Progenitor cell of endocrine pancreas (in vitro differentiated cells): ENCODE measurements at regions not wholly inside any gene's neighbourhood (a gene's known extent, or its start where the extent isn't known, plus 50 kb on each side); places are given as distances from the start of the nearest gene placed in this dataset.

Source experiments
- DNase-seq: peaks from one replicate; pipeline ENCODE4 v3.0.0; 2021; ENCODE audit warnings: low spot score; ENCODE audit not compliant: unreplicated experiment
- H3K27ac Mint-ChIP-seq: 2 replicates; pipeline ENCODE4 v1.8.0; 2021; ENCODE audit warnings: mild to moderate bottlenecking, moderate library complexity, mixed read lengths
- H3K27me3 Mint-ChIP-seq: 2 replicates; pipeline ENCODE4 v1.8.0; 2021; ENCODE audit warnings: mixed read lengths
- H3K36me3 Mint-ChIP-seq: 2 replicates; pipeline ENCODE4 v1.8.0; 2022; ENCODE audit warnings: mixed read lengths; ENCODE audit not compliant: insufficient read depth
- H3K4me1 Mint-ChIP-seq: 2 replicates; pipeline ENCODE4 v1.8.0; 2021; ENCODE audit warnings: low read depth, mixed read lengths
- H3K4me3 Mint-ChIP-seq: 2 replicates; pipeline ENCODE4 v1.8.0; 2021; ENCODE audit warnings: low read depth, mild to moderate bottlenecking, moderate library complexity, mixed read lengths
- H3K9me3 Mint-ChIP-seq: 2 replicates; pipeline ENCODE4 v1.8.0; 2021; ENCODE audit warnings: low read depth, mixed read lengths
- CTCF ChIP-seq: fragments of 200-600 bp; sonication (generic); IDR thresholded peaks from one replicate; pipeline ENCODE4 v1.5.0; 2021; ENCODE audit warnings: antibody characterized with exemption, mild to moderate bottlenecking; ENCODE audit not compliant: unreplicated experiment

- no peaks in the 10 kb centered on the region for H3K4me1 Mint-ChIP-seq
- H3K27ac Mint-ChIP-seq, result no peak overlapping the region
- no peak for TF ChIP-seq CTCF
- H3K36me3 Mint-ChIP-seq, result no peaks in the 10 kb centered on the region
- H3K27me3 Mint-ChIP-seq, result no peaks in the 10 kb centered on the region
- DNase-seq, result no peak
- no peak overlapping the region for H3K4me3 Mint-ChIP-seq
- H3K9me3 Mint-ChIP-seq, result no peaks in the 10 kb centered on the region
These were observed 84.4 kb upstream of the NUDT12 start for GRCh38 chr5:103646698-103647614.

- H3K9me3 Mint-ChIP-seq, result no peaks in the 10 kb centered on the region
- no peak overlapping the region for H3K4me3 Mint-ChIP-seq
- no peak overlapping the region for H3K27ac Mint-ChIP-seq
- no peaks in the 10 kb centered on the region for H3K27me3 Mint-ChIP-seq
- no peak for TF ChIP-seq CTCF
- H3K36me3 Mint-ChIP-seq, result no peaks in the 10 kb centered on the region
- no peaks in the 10 kb centered on the region for H3K4me1 Mint-ChIP-seq
- no peak for DNase-seq
These were observed 83.2 kb upstream of the NUDT12 start for GRCh38 chr5:103645816-103646215.

GRCh38 chr5:103638979-103639378 lies 76.4 kb upstream of the NUDT12 start:
- H3K9me3 Mint-ChIP-seq, result no peaks in the 10 kb centered on the region
- H3K27ac Mint-ChIP-seq, result no peak overlapping the region
- H3K36me3 Mint-ChIP-seq, result no peaks in the 10 kb centered on the region
- H3K4me3 Mint-ChIP-seq, result no peak overlapping the region
- H3K4me1 Mint-ChIP-seq, result peaks cover 12% of the 10 kb centered on the region
- no peak for TF ChIP-seq CTCF
- DNase-seq, result no peak
- H3K27me3 Mint-ChIP-seq, result peaks cover 14% of the 10 kb centered on the region

- Mint-ChIP-seq H3K9me3 (no peaks in the 10 kb centered on the region), H3K4me3 (no peak overlapping the region), H3K36me3 (no peaks in the 10 kb centered on the region), H3K4me1 (peaks cover 1% of the 10 kb centered on the region), H3K27me3 (no peaks in the 10 kb centered on the region), H3K27ac (no peak overlapping the region)
- TF ChIP-seq CTCF, result no peak
- no peak for DNase-seq
These were observed 62.1 kb upstream of the NUDT12 start for GRCh38 chr5:103624675-103625074.

- Mint-ChIP-seq H3K27ac (no peak overlapping the region), H3K4me1 (peaks cover 1% of the 10 kb centered on the region), H3K9me3 (no peaks in the 10 kb centered on the region), H3K27me3 (no peaks in the 10 kb centered on the region), H3K4me3 (no peak overlapping the region), H3K36me3 (no peaks in the 10 kb centered on the region)
- TF ChIP-seq CTCF, result no peak
- no peak for DNase-seq
These were observed 61.5 kb upstream of the NUDT12 start for GRCh38 chr5:103624035-103624480.
